22Rv1 (cell line): ENCODE measurements at regions not wholly inside any gene's neighbourhood (a gene's known extent, or its start where the extent isn't known, plus 50 kb on each side); places are given as distances from the start of the nearest gene placed in this dataset.

Source experiments
- CTCF ChIP-seq: fragments of 450-650 bp; IDR thresholded peaks from 2 replicates; pipeline ENCODE4 v1.5.1; 2017; ENCODE audit warnings: mild to moderate bottlenecking
- ZFX ChIP-seq: fragments of 450-650 bp; IDR thresholded peaks from 2 replicates; pipeline ENCODE4 v1.6.1; 2017; ENCODE audit warnings: antibody characterized with exemption, borderline replicate concordance

- no peak for TF ChIP-seq CTCF
- no peak for TF ChIP-seq ZFX
Observed at GRCh38 chr7:8353991-8354390, 79.4 kb upstream of the NXPH1 start.
